IMR-90 (cell line): ENCODE measurements at regions not wholly inside any gene's neighbourhood (a gene's known extent, or its start where the extent isn't known, plus 50 kb on each side); places are given as distances from the start of the nearest gene placed in this dataset.

Experiments used
- ATAC-seq: fragments of 200-7000 bp; cut with Tn5 transposase; 2 replicates; pipeline ENCODE4 v1.9.1; 2020; ENCODE audit warnings: low read depth, mild to moderate bottlenecking, moderate library complexity
- BruUV-seq: library from RNA; stranded (reverse); fragments of 400-500 nt; replicated peaks from 2 replicates; lab custom pipeline; 2021; lab: Mats Ljungman, UMichigan
- CTCF ChIA-PET: fragments of 300-600 bp; formaldehyde crosslinking; extraction: SDS; loops from one replicate; lab custom pipeline; 2021; ENCODE audit warnings: antibody characterized with exemption; lab: Yijun Ruan, JAX
- POLR2A ChIA-PET: fragments of 300-600 bp; sonication (Branson Sonifier 250); formaldehyde crosslinking; loops from one replicate; lab custom pipeline; 2022; ENCODE audit warnings: antibody characterized with exemption; ENCODE audit not compliant: unreplicated experiment; lab: Charles Lee
- DNase-seq: peaks from one replicate; pipeline ENCODE4 v3.0.0; 2013
- H2AFZ ChIP-seq: replicated peaks from 2 replicates; pipeline ENCODE3; 2013; ENCODE audit warnings: low read length, mild to moderate bottlenecking; ENCODE audit not compliant: poor library complexity
- H2AK5ac ChIP-seq: 2 replicates; pipeline ENCODE4 v1.6.1; 2013; ENCODE audit warnings: low read depth, low read length, inconsistent platforms
- H2AK9ac ChIP-seq: replicated peaks from 2 replicates; pipeline ENCODE3; 2013; ENCODE audit warnings: mild to moderate bottlenecking, low read depth, low read length, moderate library complexity; ENCODE audit not compliant: poor library complexity
- H2BK120ac ChIP-seq: 2 replicates; pipeline ENCODE4 v1.6.1; 2013; ENCODE audit warnings: low read depth, low read length, inconsistent platforms
- H2BK15ac ChIP-seq: 3 replicates; pipeline ENCODE4 v1.6.1; 2013; ENCODE audit warnings: low read depth, low read length, inconsistent platforms
- H2BK20ac ChIP-seq: 2 replicates; pipeline ENCODE4 v1.6.1; 2013; ENCODE audit warnings: low read depth, mild to moderate bottlenecking, inconsistent platforms, low read length, moderate library complexity
- H2BK5ac ChIP-seq: 2 replicates; pipeline ENCODE4 v1.6.1; 2013; ENCODE audit warnings: mild to moderate bottlenecking, low read depth, low read length, inconsistent platforms; ENCODE audit not compliant: poor library complexity, severe bottlenecking
- H3K14ac ChIP-seq: replicated peaks from 2 replicates; pipeline ENCODE4 v1.6.1; 2013; ENCODE audit warnings: low read depth, low read length, inconsistent platforms
- H3K18ac ChIP-seq: 2 replicates; pipeline ENCODE4 v1.6.1; 2013; ENCODE audit warnings: low read depth, low read length, control low read depth
- H3K23ac ChIP-seq: 2 replicates; pipeline ENCODE4 v1.6.1; 2013; ENCODE audit warnings: low read depth, low read length, inconsistent platforms
- H3K27ac ChIP-seq: 2 replicates; pipeline ENCODE4 v1.5.1; 2013; ENCODE audit warnings: mild to moderate bottlenecking, control low read depth, low read length; ENCODE audit not compliant: insufficient read depth
- H3K27me3 ChIP-seq: 2 replicates; pipeline ENCODE4 v1.6.1; 2013; ENCODE audit warnings: low read length; ENCODE audit not compliant: control insufficient read depth, insufficient read depth
- H3K36me3 ChIP-seq: 2 replicates; pipeline ENCODE4 v1.6.1; 2013; ENCODE audit warnings: low read length, mixed read lengths; ENCODE audit not compliant: control insufficient read depth, insufficient read depth
- H3K4ac ChIP-seq: 2 replicates; pipeline ENCODE4 v1.6.1; 2013; ENCODE audit warnings: low read depth, low read length, inconsistent platforms
- H3K4me1 ChIP-seq: 2 replicates; pipeline ENCODE4 v1.6.1; 2013; ENCODE audit warnings: low read length, mixed read lengths; ENCODE audit not compliant: control insufficient read depth, insufficient read depth
- H3K4me2 ChIP-seq: 2 replicates; pipeline ENCODE4 v1.6.1; 2013; ENCODE audit warnings: low read depth, mild to moderate bottlenecking, control low read depth, low read length, moderate library complexity
- H3K4me3 ChIP-seq: 2 replicates; pipeline ENCODE4 v1.5.1; 2013; ENCODE audit warnings: low read depth, mild to moderate bottlenecking, control low read depth, low read length, moderate library complexity; ENCODE audit not compliant: insufficient read depth
- H3K56ac ChIP-seq: 2 replicates; pipeline ENCODE4 v1.6.1; 2013; ENCODE audit warnings: low read length, inconsistent platforms; ENCODE audit not compliant: insufficient read depth; ENCODE audit errors: extremely low read depth
- H3K79me1 ChIP-seq, 2 experiments: 2 replicates each; pipeline ENCODE4 v1.6.1; 2013; ENCODE audit warnings: low read length in 2 of 2, inconsistent platforms in 1 of 2, low read depth in 1 of 2
- H3K9ac ChIP-seq: 2 replicates; pipeline ENCODE4 v1.6.1; 2013; ENCODE audit warnings: low read depth, low read length, control low read depth
- H3K9me1 ChIP-seq: 2 replicates; pipeline ENCODE4 v1.6.1; 2013; ENCODE audit warnings: low read length, inconsistent platforms; ENCODE audit not compliant: insufficient read depth
- H3K9me3 ChIP-seq: 2 replicates; pipeline ENCODE4 v1.6.1; 2013; ENCODE audit warnings: low read length; ENCODE audit not compliant: control insufficient read depth, insufficient read depth
- H4K20me1 ChIP-seq: 2 replicates; pipeline ENCODE4 v1.6.1; 2013; ENCODE audit warnings: low read length, inconsistent platforms; ENCODE audit not compliant: insufficient read depth
- H4K5ac ChIP-seq: 2 replicates; pipeline ENCODE4 v1.6.1; 2013; ENCODE audit warnings: mild to moderate bottlenecking, low read depth, low read length, control low read depth
- H4K8ac ChIP-seq, 2 experiments: 2 replicates each; pipeline ENCODE4 v1.6.1; 2013; ENCODE audit warnings: low read depth in 2 of 2, low read length in 2 of 2, control low read depth in 1 of 2, inconsistent platforms in 1 of 2
- H4K91ac ChIP-seq: 2 replicates; pipeline ENCODE4 v1.6.1; 2013; ENCODE audit warnings: low read depth, low read length, inconsistent platforms; ENCODE audit not compliant: insufficient read depth
- MXI1 ChIP-seq: IDR thresholded peaks from 2 replicates; pipeline ENCODE4 v1.6.1; 2012; ENCODE audit warnings: low read depth, mild to moderate bottlenecking, low read length, moderate library complexity, borderline replicate concordance
- WGBS, 2 experiments: methylation state at CpG; one replicate each; pipeline versions ENCODE4 v1.1.5 to v1.1.7; 2013; ENCODE audit warnings: missing lambda C conversion rate in 2 of 2; ENCODE audit not compliant: insufficient read length in 1 of 2; ENCODE audit errors: extremely low coverage in 2 of 2; 5-methylcytosine and 5-hydroxymethylcytosine counted together
- dilution Hi-C: fragments of 300-500 bp; cut with HindIII; formaldehyde crosslinking; loops from one replicate; pipeline ENCODE4 v1.14.3; 2018; ENCODE audit warnings: low sequenced_read_pairs; ENCODE audit not compliant: unreplicated experiment
- in situ Hi-C: fragments of 300-500 bp; cut with MboI; formaldehyde crosslinking; loops from 3 replicates; pipeline ENCODE4 v1.14.3; 2019; ENCODE audit warnings: low sequenced_read_pairs, inconsistent platforms, mixed read lengths
- intact Hi-C: fragments of 100-400 bp; cut with micrococcal nuclease; formaldehyde crosslinking; loops from 2 replicates; pipeline ENCODE4 v1.10.0; 2022

DNA sequence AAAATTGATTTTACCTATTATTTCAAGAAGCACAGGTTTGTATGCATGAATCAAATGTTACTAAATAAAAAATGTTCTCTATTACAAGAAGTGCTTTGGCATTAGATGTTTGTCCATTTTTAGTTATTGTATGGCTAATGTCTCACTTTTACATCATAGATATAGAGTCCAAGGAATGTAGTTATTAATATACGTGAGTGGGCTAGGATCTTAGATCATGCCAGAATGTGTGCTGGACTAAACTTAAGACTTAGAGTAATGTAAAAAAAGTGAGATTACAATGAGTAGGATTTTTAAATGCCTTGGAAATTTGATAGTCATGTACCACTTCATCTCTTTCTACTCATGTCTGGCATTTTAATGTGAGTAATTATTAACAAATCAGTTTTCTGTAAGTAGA is 196.6 kb downstream of the ARL4A start:
- Histone ChIP-seq H2BK20ac (no peak overlapping the region; the same call in 1 of the 2 replicates), H2AK9ac (no peak overlapping the region), H3K36me3 (no peaks in the 10 kb centered on the region), H3K56ac (0 out of 2 replicates have a peak overlapping the region, but pooled peaks have one; percentile 0), H3K18ac (no peak overlapping the region), H3K23ac (no peak overlapping the region), H4K8ac (no peak overlapping the region; a peak in 1 of 4 replicates), H3K4me2 (no peak overlapping the region), H3K27ac (no peak overlapping the region), H3K27me3 (no peaks in the 10 kb centered on the region), H3K9me3 (no peaks in the 10 kb centered on the region), H3K4ac (no peak overlapping the region), H2BK5ac (peak overlapping the region; percentile 81), H2AFZ (no peak overlapping the region), H3K79me1 (no peaks in the 10 kb centered on the region), H2AK5ac (no peak overlapping the region), H3K4me1 (peaks cover 3% of the 10 kb centered on the region; the same call in 1 of the 2 replicates), H4K5ac (no peak overlapping the region), H2BK120ac (peak overlapping the region; percentile 8; the same call in 1 of the 2 replicates), H3K14ac (no peak overlapping the region), H4K91ac (no peak overlapping the region), H3K9ac (no peak overlapping the region), H2BK15ac (no peak overlapping the region), H3K4me3 (no peak overlapping the region), H4K20me1 (no peaks in the 10 kb centered on the region), H3K9me1 (no peaks in the 10 kb centered on the region)
- DNase-seq (peak; percentile 69), ATAC-seq (no peak)
- TF ChIP-seq MXI1 = no peak
- BruUV-seq = no TSS peak
- ChIA-PET CTCF (no interaction called here), POLR2A (no interaction called here)
- WGBS, 2 experiments = no CpG with 5 or more reads among the region's 1 CpG
- dilution Hi-C loops = no loop called here
- intact Hi-C loops = loop anchor here (10.0 kb wide), 1 partner anchor 231 kb away; no protein-coding TSS in a partner anchor
- in situ Hi-C loops = no loop called here
